ENCODE measurements at regions not wholly inside any gene's neighbourhood (a gene's known extent, or its start where the extent isn't known, plus 50 kb on each side); places are given as distances from the start of the nearest gene placed in this dataset.

- TF ChIP-seq CTCF (IDR thresholded peaks at IDR 0.05) (no peak), POLR2A (IDR thresholded peaks at IDR 0.05) (no peak)
Measured at GRCh38 chr12:127051139-127051538, 1215.8 kb upstream of the TMEM132C start.
